SHP77 treated with DMSO at 0.1 percent for 48 hours (cell line): ENCODE measurements at regions not wholly inside any gene's neighbourhood (a gene's known extent, or its start where the extent isn't known, plus 50 kb on each side); places are given as distances from the start of the nearest gene placed in this dataset.

Experiments
- DNase-seq: peaks from one replicate; lab custom pipeline; 2025; lab: John Stamatoyannopoulos, UW

DNA sequence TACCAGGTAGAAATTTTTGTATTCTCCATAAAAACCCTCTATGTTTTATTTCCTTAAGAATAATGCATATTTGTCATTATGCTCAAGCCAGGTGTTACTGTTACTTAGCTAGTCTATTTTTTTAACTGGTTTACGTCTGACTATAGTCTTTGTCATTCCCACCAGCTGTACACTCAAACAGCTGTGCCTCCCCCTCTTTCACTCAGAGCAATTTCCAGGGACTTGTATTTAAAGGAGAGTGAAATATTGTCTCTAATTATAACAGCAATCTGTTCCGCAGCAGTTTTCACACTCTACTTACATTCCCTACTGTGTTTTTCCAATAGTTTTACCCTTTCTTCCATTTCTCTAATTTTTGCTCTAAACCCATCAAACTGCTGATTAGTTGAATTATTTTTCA lies 813.6 kb upstream of the MIR17HG start:
- DNase-seq = no peak

DNA sequence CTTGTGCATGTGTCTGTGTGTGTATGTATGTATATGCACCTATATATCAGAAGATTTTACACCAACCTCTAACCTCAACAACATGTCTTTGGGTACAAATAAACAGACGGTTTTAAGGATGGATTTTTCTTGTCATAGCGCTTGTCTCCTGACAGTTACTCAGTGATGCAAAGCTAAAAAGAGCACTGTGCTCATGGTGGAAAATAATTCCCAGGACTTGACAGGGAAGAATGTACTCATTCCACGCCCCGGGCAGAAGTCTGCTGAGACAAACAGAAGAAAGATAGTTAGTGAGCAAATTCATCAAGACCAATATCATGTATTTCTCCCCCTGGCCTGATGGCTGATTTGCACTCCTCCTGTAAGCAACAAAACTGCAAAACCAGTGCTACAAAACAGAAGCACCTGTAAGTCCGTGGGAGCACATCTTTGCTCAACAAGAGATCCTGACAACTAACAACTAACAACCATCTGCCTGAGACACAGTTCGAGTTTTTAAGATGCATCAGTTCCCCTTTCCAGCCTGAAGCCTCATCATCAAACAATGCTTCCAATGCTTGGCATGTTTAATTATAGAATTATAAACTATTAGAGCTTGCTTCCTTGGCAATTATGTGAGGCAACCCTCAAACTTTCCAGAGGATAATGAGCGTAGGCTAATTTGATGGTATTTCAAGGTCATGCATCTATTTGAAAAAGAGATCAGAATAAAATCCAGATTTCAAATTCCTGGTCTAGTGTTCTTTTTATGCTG lies 812.7 kb upstream of the MIR17HG start:
- DNase-seq = no peak

GRCh38 chr13:90535421-90535820 lies 812.1 kb upstream of the MIR17HG start:
- DNase-seq = no peak

DNA sequence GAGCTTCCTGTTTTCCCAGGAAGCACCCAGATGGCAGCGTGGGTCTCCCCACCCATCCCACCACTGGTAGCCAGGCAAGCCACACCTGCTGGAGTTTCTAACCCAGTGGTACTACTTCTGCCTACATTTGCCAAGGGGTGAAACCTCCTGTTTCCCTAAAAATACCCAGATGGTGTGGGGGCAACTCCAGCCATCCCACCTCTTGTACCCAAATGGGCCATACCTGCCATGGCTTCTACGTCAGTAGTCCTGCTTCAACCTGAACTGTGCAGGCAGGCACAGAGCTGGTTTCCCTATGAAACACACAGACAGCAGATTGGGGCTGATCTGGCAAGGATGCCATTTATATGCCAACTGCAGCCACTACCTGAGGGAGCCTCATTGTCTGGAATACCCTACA lies 809.4 kb upstream of the MIR17HG start:
- no peak for DNase-seq

GRCh38 chr13:90541346-90541745 lies 806.1 kb upstream of the MIR17HG start:
- DNase-seq = no peak

GRCh38 chr13:90542959-90543505 lies 804.5 kb upstream of the MIR17HG start:
- no peak for DNase-seq

- peak; percentile 99 for DNase-seq
Observed at GRCh38 chr13:90545070-90545840, 802.2 kb upstream of the MIR17HG start.

GRCh38 chr13:90547272-90547790 lies 800.2 kb upstream of the MIR17HG start:
- no peak for DNase-seq

- DNase-seq = no peak
Observed at GRCh38 chr13:90551253-90551652, 796.2 kb upstream of the MIR17HG start.

DNA sequence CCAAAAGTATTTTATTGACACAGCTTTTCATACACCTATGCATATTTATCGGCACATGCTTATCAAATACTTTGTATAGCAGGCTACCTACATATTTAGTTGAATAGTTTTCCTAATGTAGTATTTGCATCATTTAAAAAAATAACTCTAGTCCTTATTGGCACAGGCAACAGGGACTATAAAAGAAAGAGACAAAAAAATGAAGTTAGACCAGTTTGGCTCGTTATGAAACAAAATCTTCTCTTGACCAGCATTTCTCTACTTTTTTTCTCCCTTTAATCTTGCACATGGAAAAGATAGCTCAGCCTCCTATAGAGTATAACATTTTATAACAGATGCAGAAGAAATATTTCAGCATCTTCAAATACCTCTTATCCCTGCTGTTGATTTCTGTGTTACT lies 794.8 kb upstream of the MIR17HG start:
- peak; percentile 40 for DNase-seq

GRCh38 chr13:90553159-90553558 lies 794.3 kb upstream of the MIR17HG start:
- peak; percentile 81 for DNase-seq

GRCh38 chr13:90557626-90558025 lies 789.9 kb upstream of the MIR17HG start:
- no peak for DNase-seq

GRCh38 chr13:90562443-90562842 lies 785.0 kb upstream of the MIR17HG start:
- peak; percentile 34 for DNase-seq

- no peak for DNase-seq
Observed at GRCh38 chr13:90564096-90564495, 783.4 kb upstream of the MIR17HG start.

- DNase-seq = no peak
Observed at GRCh38 chr13:90564566-90564965, 782.9 kb upstream of the MIR17HG start.

GRCh38 chr13:90565985-90566713 lies 781.3 kb upstream of the MIR17HG start:
- DNase-seq = no peak

DNA sequence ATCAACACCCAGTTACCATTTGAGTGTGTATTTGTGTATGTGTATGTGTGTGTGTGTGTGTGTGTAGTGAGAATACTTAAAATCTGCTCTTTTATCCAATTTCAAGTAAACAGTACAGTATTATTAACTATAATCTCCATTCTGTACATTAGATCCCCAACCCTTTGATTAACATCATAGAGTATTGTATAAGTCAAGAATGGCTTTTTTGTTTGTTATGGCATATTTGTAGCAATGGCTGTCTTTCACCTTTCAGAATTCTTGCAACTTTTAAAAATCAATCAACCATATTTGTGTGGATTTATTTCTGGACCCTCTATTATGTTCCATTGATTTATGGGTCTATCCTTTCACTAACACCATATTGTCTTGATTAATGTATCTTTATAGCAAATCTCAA lies 779.3 kb upstream of the MIR17HG start:
- DNase-seq = no peak

- DNase-seq = no peak
Observed at GRCh38 chr13:90576067-90576466, 771.4 kb upstream of the MIR17HG start.

DNA sequence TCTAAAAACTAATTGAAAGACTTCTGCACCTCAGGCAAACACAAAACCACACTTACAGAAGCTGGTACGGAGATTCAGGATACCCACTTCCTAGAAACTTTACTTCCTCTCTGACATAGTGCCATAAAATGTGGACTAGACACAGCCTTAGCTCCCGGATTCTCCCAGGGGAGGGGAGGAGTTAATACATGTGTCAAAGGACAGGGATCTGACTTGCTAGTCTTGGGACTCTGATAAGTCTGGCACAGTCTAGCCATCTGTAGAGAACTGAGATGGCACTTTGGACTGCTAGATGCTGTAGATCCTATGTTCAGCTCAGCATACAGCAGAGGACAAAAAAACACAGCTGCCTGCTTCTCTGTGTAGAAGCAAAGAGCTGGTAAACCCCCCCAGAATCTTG lies 769.8 kb upstream of the MIR17HG start:
- DNase-seq = no peak

GRCh38 chr13:90585392-90585791 lies 762.1 kb upstream of the MIR17HG start:
- no peak for DNase-seq

DNA sequence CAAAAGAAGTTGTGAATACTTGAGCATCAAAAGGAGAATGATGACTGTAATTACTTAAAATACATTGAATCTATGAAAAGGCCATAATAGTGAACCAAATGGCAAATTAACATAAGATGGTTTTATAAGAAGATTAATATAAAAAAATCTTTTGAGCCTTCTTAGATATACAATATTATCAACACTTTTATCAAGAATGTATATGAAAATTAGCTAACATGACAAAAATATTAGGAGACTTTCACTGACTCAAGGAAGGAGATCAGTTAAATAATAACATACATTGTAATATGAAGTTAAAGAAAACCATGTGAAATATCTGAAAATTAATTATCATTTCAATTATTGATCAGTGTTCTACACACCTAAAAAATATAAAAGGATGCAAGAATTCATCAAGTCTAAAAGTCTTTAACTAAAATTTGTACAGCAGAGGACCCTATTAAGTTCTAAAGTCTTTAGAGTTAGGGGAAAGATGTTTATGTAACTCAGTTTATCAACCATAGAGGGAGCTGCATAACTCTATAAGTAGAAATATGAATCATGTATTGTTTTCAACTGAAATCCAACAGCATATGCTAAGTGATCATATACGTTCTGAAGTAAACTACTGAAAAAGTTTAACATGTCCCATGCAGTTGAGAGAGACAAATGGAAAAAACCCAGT lies 756.1 kb upstream of the MIR17HG start:
- no peak for DNase-seq

DNA sequence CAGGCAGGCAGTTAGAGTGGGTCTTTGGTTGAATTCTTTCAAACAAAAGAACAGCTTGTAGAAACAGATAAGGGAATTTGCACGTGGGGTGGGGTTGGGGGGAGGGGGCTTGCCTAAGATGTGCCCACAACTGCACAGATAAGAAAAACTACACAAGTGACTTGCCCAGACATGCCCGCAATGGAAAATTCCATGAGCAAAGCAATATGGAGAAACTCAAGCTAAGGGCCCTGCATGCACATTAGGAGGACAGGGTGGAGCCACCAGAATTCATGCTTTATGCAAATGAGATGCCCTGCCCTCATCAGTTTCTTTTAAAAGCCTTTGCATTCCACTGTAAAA lies 755.6 kb upstream of the MIR17HG start:
- no peak for DNase-seq
